D721Med (cell line): ENCODE measurements at regions not wholly inside any gene's neighbourhood (a gene's known extent, or its start where the extent isn't known, plus 50 kb on each side); places are given as distances from the start of the nearest gene placed in this dataset.

Experiments used
- DNase-seq: peaks from one replicate; pipeline ENCODE4 v3.0.0; 2011; ENCODE audit warnings: low spot score; ENCODE audit not compliant: insufficient read length
- FAIRE-seq: peaks from 2 replicates; lab custom pipeline; 2011; peaks lifted over from hg19 to GRCh38; lab: Jason Lieb, UNC
- CTCF ChIP-seq: IDR thresholded peaks from 2 replicates; pipeline ENCODE4 v1.5.1; 2012; ENCODE audit warnings: mild to moderate bottlenecking, control low read depth; ENCODE audit not compliant: insufficient read depth; ENCODE audit errors: missing control alignments

GRCh38 chr1:4058122-4058521, 158.1 kb upstream of the C1orf174 start:
- DNase-seq: no peak
- TF ChIP-seq CTCF: no peak
- no peak for FAIRE-seq

- FAIRE-seq: no peak
- no peak for DNase-seq
- TF ChIP-seq CTCF: no peak
These were observed 158.6 kb upstream of the C1orf174 start for GRCh38 chr1:4058706-4059105.

- no peak for TF ChIP-seq CTCF
- FAIRE-seq (no peak), DNase-seq (no peak)
These were observed 159.2 kb upstream of the C1orf174 start for GRCh38 chr1:4059270-4059669.

- no peak for FAIRE-seq
- DNase-seq: no peak
These were observed 160.8 kb upstream of the C1orf174 start for GRCh38 chr1:4060850-4061249.

GRCh38 chr1:4061521-4062031, 161.5 kb upstream of the C1orf174 start:
- TF ChIP-seq CTCF: no peak
- FAIRE-seq: no peak
- DNase-seq: no peak

More at GRCh38 chr1:4060850-4061249, 160.8 kb upstream of the C1orf174 start:
- peak; percentile 12 for TF ChIP-seq CTCF

GRCh38 chr1:4062041-4062440, 162.0 kb upstream of the C1orf174 start:
- DNase-seq (no peak), FAIRE-seq (no peak)
- TF ChIP-seq CTCF: no peak

GRCh38 chr1:4062560-4062959, 162.5 kb upstream of the C1orf174 start:
- FAIRE-seq (no peak), DNase-seq (no peak)
- no peak for TF ChIP-seq CTCF
